Esophagus muscularis mucosa (tissue), 4 donors: ENCODE measurements at regions not wholly inside any gene's neighbourhood (a gene's known extent, or its start where the extent isn't known, plus 50 kb on each side); places are given as distances from the start of the nearest gene placed in this dataset.

Experiments used
- EP300 ChIP-seq: sonication (generic); formaldehyde crosslinking; IDR thresholded peaks from one replicate; pipeline ENCODE4 v1.6.1; 2017; ENCODE audit warnings: antibody characterized with exemption
- POLR2A ChIP-seq: fragments of 450-650 bp; IDR thresholded peaks from one replicate; pipeline ENCODE4 v1.6.1; 2017; ENCODE audit warnings: antibody characterized with exemption, moderate library complexity, mild to moderate bottlenecking, low read depth
- POLR2AphosphoS5 ChIP-seq, 2 donors: sonication (generic); formaldehyde crosslinking; IDR thresholded peaks; one replicate each; pipeline ENCODE4 v1.6.1; 2017; ENCODE audit warnings: antibody characterized with exemption in 2 of 2
- TF ChIP-seq, protein P1 (sequence below), 3 experiments: fragments of 200-600 bp in 2 of 3; fragments of 450-650 bp in 1 of 3; sonication (generic) in 2 of 3; IDR thresholded peaks; one replicate each; pipeline ENCODE4 v1.5.1; 2017 to 2019; ENCODE audit warnings: antibody characterized with exemption in 3 of 3, mild to moderate bottlenecking in 2 of 3, moderate library complexity in 1 of 3

DNA sequence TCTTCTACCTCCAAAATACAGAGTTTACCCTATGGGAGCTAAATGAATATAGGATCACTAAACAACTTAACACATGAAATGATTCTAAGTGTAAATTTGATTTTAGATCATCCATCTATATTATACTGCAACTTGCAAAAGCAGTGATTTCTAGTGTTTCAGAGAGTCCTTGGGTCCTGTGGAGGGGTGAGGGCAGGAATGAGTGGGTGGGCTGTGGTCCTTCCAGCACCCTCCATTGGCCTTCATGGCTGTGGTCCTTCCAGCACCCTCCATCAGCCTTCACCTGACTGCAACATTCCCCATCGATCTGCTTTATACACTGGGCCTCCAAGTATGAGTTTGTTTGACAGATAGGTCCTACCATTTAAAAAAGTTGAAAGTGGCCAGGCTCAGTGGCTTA lies 70.5 kb downstream of the TTC6 start:
- TF ChIP-seq, protein P1, sequence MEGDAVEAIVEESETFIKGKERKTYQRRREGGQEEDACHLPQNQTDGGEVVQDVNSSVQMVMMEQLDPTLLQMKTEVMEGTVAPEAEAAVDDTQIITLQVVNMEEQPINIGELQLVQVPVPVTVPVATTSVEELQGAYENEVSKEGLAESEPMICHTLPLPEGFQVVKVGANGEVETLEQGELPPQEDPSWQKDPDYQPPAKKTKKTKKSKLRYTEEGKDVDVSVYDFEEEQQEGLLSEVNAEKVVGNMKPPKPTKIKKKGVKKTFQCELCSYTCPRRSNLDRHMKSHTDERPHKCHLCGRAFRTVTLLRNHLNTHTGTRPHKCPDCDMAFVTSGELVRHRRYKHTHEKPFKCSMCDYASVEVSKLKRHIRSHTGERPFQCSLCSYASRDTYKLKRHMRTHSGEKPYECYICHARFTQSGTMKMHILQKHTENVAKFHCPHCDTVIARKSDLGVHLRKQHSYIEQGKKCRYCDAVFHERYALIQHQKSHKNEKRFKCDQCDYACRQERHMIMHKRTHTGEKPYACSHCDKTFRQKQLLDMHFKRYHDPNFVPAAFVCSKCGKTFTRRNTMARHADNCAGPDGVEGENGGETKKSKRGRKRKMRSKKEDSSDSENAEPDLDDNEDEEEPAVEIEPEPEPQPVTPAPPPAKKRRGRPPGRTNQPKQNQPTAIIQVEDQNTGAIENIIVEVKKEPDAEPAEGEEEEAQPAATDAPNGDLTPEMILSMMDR (IDR thresholded peaks at IDR 0.05) = no peak
- TF ChIP-seq POLR2A (no peak), POLR2AphosphoS5 (IDR thresholded peaks at IDR 0.05) (no peak), EP300 (no peak)
